Heart right ventricle (tissue), 16 donors: ENCODE measurements at regions not wholly inside any gene's neighbourhood (a gene's known extent, or its start where the extent isn't known, plus 50 kb on each side); places are given as distances from the start of the nearest gene placed in this dataset.

Experiments used
- ATAC-seq, 8 donors: fragments of 200-7000 bp; cut with Tn5 transposase; one replicate each; pipeline ENCODE4 v1.9.1; 2020; ENCODE audit warnings: mild to moderate bottlenecking in 8 of 8, moderate library complexity in 8 of 8, moderate number of reproducible peaks in 1 of 8
- DNase-seq, 2 donors: peaks; one replicate each; pipeline ENCODE4 v3.0.0-alpha.2; 2020
- H3K27ac ChIP-seq, 10 donors: fragments of 200-600 bp; sonication (generic) in 2 of 10; one replicate each; pipeline versions ENCODE4 v1.5.0 to v1.8.0; 2020 to 2022; ENCODE audit warnings: mild to moderate bottlenecking in 3 of 10
- H3K27me3 ChIP-seq, 7 donors: fragments of 200-600 bp; one replicate each; pipeline ENCODE4 v1.8.0; 2021 to 2022; ENCODE audit warnings: mild to moderate bottlenecking in 2 of 7
- H3K36me3 ChIP-seq, 9 donors: fragments of 200-600 bp; sonication (generic) in 1 of 9; one replicate each; pipeline versions ENCODE4 v1.5.0 to v1.8.0; 2020 to 2022; ENCODE audit warnings: mild to moderate bottlenecking in 2 of 9
- H3K4me1 ChIP-seq, 9 donors: fragments of 200-600 bp; sonication (generic) in 1 of 9; one replicate each; pipeline versions ENCODE4 v1.5.0 to v1.8.0; 2020 to 2022; ENCODE audit warnings: mild to moderate bottlenecking in 4 of 9
- H3K4me3 ChIP-seq, 10 donors: fragments of 200-600 bp; sonication (generic) in 2 of 10; one replicate each; pipeline versions ENCODE4 v1.5.0 to v1.8.0; 2020 to 2022; ENCODE audit warnings: mild to moderate bottlenecking in 7 of 10, moderate library complexity in 2 of 10
- H3K9me3 ChIP-seq, 11 donors: fragments of 200-600 bp in 10 of 11; sonication (generic) in 2 of 11; one replicate each; pipeline versions ENCODE4 v1.5.0 to v1.8.0; 2013 to 2022; ENCODE audit warnings: mild to moderate bottlenecking in 2 of 11, control low read depth in 1 of 11, moderate library complexity in 1 of 11
- CTCF ChIP-seq, 9 donors: fragments of 200-600 bp; sonication (generic) in 2 of 9; IDR thresholded peaks; one replicate each; pipeline versions ENCODE4 v1.5.0 to v1.8.0; 2021 to 2022; ENCODE audit warnings: antibody characterized with exemption in 9 of 9, mild to moderate bottlenecking in 5 of 9, moderate library complexity in 1 of 9
- WGBS, 2 donors: extraction: QIAGEN DNeasy Blood & Tissue Kit; methylation state at CpG; one replicate each; pipeline ENCODE4 v1.1.7; 2013; ENCODE audit warnings: inconsistent platforms in 1 of 2; 5-methylcytosine and 5-hydroxymethylcytosine counted together
- intact Hi-C, 10 donors: fragments of 100-400 bp; cut with DNase I; formaldehyde crosslinking; loops; one replicate each; pipeline versions ENCODE4 v1.11.1 to v1.14.2; 2022
- donor health status: Arrhythmogenic right ventricular cardiomyopathy.
- donor health status: ischemic (EF 13 %, LVEDD 7.1; RV severe dilation, severe dysfunction).
- donor health status: healthy with polysubstance abuse.
- donor health status: DM: no; HTN: yes; CAD: no.
- donor health status: DM: no; HTN: no; CAD: no.
- donor health status: ischemic (EF 25% LVEDD 6.9; RV normal size, moderate dysfunction).
- donor health status: ischemic (EF 25% LVEDD 5.7; RV mildly dilated, moderate dysfunction).
- donor health status: healthy.
- donor health status: DM: yes; HTN: yes; CAD: no.
- donor health status: Ischemic cardiomyopathy.
- donor health status: ischemic (EF 35%, LVEDD 5.7; RV mildly dilated, moderate dysfunction).
- donor health status: nonischemic (EF 11% LVEDD 7.7; RV severe dilation, severe dysfunction).
- donor health status: DM: yes; HTN: yes; CAD: no.
- donor health status: PGD.
- donor health status: ischemic (EF 29% LVEDD 5.4; RV normal size, mild dysfunction).
- donor health status: nonischemic (EF 23%, LVEDD 6.1; RV moderate dilation, normal function).

DNA sequence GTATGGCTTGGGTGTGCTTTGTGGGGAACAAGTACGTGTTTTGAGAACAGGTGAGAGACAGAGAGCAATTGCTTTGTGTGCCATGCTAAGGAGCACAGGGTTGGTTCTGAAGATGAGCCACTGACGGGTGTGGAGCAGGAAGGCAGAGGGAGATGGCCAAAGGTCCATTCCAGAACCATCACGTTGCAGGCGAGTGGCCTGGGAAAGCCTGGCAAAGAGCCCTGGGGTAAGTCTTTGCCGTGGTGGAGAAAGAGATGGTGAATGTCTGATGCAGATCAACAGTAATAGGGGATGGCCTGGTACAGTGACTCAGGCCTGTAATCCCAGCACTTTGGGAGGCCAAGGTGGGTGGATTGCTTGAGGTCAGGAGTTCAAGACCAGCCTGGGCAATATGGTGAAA lies 93.5 kb upstream of the ZNF521 start:
- DNase-seq (no peak), ATAC-seq (no peak)
- 89 to 93% methylated on average over 5 of the region's 5 CpGs for WGBS, 2 donors
- Histone ChIP-seq H3K36me3 (no peaks in the 10 kb centered on the region), H3K27ac (no peak overlapping the region), H3K9me3 (peaks cover 0 to 1% (median 0%) of the 10 kb centered on the region in 11 donors), H3K4me3 (no peak overlapping the region), H3K4me1 (no peaks in the 10 kb centered on the region), H3K27me3 (no peaks in the 10 kb centered on the region)
- TF ChIP-seq CTCF (IDR thresholded peaks at IDR 0.05) = no peak
- intact Hi-C loops = no loop called here

- Histone ChIP-seq H3K36me3 (no peaks in the 10 kb centered on the region), H3K27ac (no peak overlapping the region), H3K9me3 (no peaks in the 10 kb centered on the region), H3K4me1 (no peaks in the 10 kb centered on the region), H3K27me3 (no peaks in the 10 kb centered on the region), H3K4me3 (no peak overlapping the region)
- no peak for ATAC-seq
- intact Hi-C loops = no loop called here
- no peak for DNase-seq
- no peak for TF ChIP-seq CTCF (IDR thresholded peaks at IDR 0.05)
Measured at GRCh38 chr18:25443776-25444175, 91.8 kb upstream of the ZNF521 start.

GRCh38 chr18:25435149-25435782 lies 83.3 kb upstream of the ZNF521 start:
- Histone ChIP-seq H3K4me1 (peaks cover 0 to 9% (median 0%) of the 10 kb centered on the region in 9 donors), H3K36me3 (no peaks in the 10 kb centered on the region), H3K4me3 (no peak overlapping the region), H3K27me3 (no peaks in the 10 kb centered on the region), H3K9me3 (no peaks in the 10 kb centered on the region), H3K27ac (no peak overlapping the region)
- WGBS, 2 donors = 79 to 86% methylated on average over 3 of the region's 3 CpGs
- DNase-seq (no peak), ATAC-seq (no peak)
- intact Hi-C loops = no loop called here
- no peak for TF ChIP-seq CTCF (IDR thresholded peaks at IDR 0.05)

- Histone ChIP-seq H3K27me3 (no peaks in the 10 kb centered on the region), H3K36me3 (no peaks in the 10 kb centered on the region), H3K27ac (no peak overlapping the region), H3K9me3 (no peaks in the 10 kb centered on the region), H3K4me1 (peaks cover 0 to 9% (median 0%) of the 10 kb centered on the region in 9 donors), H3K4me3 (no peak overlapping the region)
- no peak for ATAC-seq
- intact Hi-C loops = no loop called here
- WGBS, 2 donors = 85 to 91% methylated on average over 2 of the region's 2 CpGs
- TF ChIP-seq CTCF (IDR thresholded peaks at IDR 0.05) = no peak
- no peak for DNase-seq
Measured at GRCh38 chr18:25434745-25435144, 82.8 kb upstream of the ZNF521 start.
